CD4-positive, alpha-beta T cell treated with Interleukin-6 for 4 hours (primary cell): ENCODE measurements at regions not wholly inside any gene's neighbourhood (a gene's known extent, or its start where the extent isn't known, plus 50 kb on each side); places are given as distances from the start of the nearest gene placed in this dataset.

ENCODE experiments used
- DNase-seq: peaks from one replicate; pipeline ENCODE4 v3.0.0-alpha.2; 2020; ENCODE audit warnings: mixed read lengths

DNA sequence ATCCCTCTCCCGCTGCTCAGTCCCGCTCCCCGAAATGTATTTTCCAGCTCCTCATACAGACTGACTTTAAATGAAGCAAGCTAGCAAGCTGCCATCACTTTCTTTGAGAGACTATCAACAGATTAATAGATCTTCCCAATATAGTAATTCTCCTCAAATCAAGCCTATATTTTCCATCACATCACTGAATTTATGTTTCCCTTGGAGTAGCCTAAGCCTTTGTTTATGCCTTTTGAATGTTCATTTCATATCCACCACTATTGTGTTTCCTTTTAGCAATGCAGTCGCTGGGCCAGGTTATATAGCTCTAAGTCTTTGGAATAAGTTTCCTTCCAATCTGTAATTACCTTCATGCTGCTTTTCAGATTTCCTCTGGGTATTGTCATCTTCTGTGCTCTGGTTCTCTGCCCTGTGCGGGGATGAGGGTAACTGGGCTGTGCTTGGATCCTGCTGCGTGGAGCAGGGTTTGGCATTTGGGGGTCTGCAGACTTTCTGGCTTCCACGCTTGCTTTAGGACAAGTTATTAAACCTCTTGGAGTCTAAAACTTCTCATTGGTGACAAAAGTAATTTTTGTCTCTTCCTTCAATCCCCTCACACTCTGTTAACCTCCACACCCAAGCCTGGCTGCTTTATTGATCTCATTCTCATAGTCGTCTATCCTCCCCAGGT is 256.9 kb downstream of the DLEU7 start:
- no peak for DNase-seq

GRCh38 chr13:50587115-50587514 is 256.4 kb downstream of the DLEU7 start:
- DNase-seq = no peak

DNA sequence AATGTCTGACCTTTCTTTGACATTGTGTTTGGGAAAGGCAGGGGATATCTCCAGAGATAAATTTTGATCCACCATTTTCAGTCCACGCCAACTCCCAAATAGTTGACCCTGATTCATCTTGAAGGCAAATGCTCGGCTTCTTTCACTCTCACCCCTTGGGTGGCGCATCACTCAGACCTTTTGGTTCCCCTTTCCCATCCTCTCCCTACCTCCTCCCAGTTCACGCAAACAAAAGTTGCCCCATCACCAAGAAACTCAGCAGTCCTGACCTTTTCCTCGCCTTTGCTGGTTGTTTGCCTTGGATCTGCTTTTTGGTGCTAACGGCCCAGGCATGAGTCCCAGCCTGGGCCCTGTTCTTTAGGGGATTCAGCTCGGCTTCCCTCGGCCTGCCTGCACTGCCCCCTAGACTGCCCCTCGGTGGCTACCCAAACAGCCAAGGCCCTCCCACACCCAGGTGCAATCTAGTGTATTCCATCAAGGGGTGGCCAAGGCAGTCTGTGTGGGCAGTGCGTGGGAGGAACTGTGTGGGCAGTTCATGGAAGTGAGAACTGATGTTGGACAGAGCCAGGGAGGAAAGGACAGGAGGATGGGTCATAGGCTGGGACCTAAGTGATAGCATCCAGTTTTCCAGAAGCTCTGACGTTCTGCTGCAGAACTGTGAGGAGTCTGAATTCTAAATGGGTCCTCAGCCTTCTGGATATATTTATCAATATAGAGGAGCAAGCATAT is 255.7 kb downstream of the DLEU7 start:
- DNase-seq = no peak

DNA sequence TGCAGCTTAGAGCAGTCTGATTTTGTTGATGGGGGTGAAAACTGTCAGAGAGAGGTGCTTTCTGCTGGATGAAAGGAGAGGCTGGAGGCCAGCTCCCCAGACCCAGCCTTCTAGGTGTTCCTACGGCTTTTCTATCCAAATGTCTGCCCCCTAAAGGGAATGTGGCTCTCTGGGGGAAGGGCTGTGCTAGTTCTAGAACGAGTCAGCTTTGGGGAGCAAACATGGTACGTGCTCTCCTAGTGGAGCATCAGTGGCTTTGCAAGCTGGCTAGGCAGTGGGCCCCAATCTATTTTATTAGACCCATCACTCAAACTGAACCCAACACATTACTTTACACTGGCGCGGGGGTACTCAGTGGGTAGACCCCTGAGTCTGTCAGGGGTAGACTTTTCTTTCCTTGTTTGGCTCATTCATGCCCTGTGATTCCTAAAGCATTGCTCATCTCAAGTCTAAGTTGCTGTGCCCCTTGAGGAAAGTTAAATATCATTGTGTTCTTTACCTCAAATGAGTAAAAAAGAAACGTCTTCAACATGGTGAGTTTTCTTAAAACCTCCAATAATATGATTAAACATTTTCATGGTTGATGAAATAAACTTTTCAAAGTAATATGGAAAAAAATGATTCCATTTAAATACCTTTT is 254.9 kb downstream of the DLEU7 start:
- DNase-seq = no peak

DNA sequence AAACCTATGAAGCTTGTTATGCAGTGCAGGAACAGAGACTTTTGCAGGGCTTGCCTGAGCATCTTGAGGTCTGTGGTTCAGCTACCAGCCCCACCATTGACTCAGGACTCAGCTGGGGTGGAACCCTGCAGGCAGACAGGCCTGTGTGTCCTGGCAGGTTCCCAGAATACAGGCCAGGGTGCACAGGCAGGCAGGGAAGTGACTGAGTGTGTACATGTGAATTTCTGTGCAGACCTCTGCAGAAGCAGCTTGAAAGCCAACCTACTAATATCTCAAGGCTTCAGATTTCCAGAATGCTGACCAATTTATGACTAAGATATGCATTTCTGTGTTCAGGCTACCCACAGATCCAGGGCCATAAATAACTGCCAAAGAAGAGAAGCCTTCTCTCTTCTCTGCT is 254.4 kb downstream of the DLEU7 start:
- no peak for DNase-seq

DNA sequence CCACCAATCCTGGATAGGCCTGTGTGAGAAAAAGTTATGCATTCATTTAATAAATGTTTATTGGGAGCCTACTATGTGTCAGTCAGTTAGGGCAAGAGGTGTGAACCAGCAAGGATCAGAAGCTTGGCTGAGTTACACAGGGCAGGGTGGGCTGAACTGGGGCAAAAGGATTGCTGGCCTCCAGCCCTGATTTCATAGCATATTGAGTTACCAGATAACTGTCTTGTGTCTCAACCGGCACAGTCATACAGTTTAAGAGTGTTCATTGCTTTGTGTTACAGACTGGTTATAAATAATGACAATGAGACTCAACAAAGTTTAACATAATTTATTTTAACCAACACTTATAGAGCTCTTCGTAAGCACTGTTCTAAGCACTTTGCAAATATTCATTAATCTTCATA is 253.8 kb downstream of the DLEU7 start:
- no peak for DNase-seq

DNA sequence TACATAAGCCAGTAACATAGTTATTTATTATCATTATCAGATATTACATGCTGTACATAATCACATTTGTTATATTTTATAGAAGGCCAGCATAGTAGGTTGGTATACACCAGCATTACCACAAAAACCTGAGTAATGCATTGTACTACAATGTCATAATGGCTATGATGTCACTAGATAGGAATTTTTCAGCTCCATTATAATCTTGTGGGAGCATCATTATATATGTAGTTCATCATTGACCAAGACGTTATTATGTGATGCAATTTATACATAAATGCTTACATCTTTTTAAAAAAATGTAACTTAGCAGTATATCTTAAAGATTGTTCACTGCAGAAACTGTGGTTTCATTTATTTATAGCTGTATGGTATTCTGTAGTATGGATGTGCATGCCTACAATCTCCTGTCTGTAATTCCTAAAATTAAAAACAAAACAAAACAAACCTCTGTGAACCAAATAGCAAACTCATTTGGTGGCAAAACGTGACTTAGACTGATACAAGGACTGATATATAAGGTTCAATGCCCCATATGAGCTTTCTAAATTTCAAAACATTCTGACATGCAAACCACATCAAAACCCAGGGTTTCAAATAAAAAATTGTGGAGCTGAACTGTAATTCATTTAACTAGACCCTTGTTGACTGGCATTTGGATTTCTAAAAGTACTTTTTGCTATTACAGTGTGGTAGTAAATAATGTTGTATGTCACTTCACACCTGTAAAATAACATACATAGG is 250.9 kb downstream of the DLEU7 start:
- no peak for DNase-seq

GRCh38 chr13:50593207-50593606 is 250.3 kb downstream of the DLEU7 start:
- DNase-seq = no peak

- peak; percentile 28 for DNase-seq
These were observed 249.0 kb downstream of the DLEU7 start for GRCh38 chr13:50594276-50595051.

DNA sequence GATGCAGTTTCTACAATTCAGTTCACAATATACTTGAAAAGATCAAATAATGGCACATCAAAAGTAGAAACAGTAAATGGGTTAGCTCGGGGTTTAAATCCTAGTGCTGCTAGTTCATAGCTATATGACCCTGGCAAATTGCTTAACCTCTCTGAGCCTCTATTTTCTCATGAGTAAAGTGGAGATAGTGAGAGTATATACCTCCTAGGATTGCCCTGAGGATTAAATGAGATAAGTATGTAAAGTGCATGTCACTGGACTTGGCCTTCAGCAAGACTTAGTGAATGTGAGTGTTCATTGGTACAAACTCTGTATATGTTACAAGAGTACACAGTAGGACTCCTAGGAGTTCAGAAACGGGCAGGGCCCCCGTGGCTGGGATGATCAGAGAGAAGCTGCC is 248.3 kb downstream of the DLEU7 start:
- no peak for DNase-seq

DNA sequence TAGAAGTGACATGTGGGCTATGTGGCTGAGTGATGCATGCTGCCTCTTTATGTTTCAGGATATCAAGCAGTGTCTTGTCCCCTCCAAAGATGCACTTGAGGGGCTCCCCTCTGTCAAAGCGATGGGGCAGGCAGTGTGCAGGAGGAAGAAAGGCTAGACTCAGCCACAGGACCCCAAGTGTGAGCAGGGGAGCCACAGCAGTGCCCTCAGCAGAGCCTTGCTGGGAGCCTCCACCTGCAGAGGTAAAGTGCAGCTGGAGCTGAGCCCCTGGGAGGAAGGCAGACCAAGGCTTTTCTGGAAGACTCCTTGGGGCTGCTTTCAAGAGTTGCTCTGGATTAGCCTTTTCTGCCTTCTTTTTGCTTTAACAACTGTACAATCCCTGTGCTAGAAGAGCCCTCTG is 247.3 kb downstream of the DLEU7 start:
- no peak for DNase-seq

DNA sequence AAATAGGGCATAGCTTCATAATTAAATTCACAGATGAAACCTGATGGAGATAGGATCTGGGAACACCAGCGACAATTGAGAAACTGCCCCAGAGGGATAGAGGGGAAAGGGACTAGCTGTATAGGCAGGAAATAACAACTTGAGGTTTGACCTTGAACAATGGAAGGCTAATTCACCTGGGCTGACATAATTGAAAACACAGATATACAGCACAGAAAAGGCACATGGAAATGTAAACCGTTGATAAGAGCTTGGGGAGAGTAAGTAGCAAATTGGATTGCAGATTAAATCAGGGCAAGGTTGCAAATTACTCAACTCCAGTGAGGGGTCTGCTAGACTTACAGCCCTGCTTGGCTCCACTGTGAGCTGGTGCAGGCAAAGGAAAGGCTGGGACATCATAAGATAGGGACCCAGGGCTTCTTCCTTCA is 246.7 kb downstream of the DLEU7 start:
- DNase-seq = no peak

DNA sequence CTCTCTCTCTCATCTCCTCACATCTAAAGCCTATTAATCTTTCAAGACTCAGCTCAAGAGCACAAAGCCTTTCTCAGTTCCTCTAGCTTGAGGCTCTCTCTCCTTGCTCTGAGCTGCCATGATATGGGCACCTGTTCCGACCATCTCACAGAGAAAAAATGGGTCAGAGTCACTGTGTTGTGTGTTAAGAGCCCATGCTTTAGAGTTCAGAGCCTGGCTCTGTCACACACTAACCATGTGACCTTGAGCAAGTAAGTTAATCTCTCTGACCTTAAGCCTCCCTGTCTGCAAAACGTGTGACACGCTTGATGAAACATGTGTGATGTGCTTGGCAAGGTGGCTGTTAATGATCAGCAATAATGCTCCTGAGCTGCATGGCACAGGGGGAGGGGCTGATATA is 245.2 kb downstream of the DLEU7 start:
- no peak for DNase-seq

DNA sequence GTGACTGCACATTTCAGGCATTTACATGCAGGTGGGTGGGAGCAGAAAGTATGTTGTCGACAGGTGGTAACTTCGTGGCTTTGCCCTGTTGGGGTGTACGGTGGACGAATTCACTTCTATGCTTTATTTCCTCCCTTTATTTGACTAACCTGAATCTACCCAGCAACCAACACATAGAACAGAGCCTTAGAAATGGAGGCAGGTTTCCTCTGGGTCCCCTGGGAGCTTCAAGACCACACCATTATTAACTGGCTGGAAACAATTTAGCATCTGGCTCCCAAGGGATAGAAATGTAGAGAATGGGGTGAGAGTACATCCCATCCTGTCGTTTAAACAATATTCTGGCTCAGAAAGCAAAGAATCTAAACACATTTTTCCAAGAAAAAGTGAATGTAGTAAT is 244.4 kb downstream of the DLEU7 start:
- no peak for DNase-seq

DNA sequence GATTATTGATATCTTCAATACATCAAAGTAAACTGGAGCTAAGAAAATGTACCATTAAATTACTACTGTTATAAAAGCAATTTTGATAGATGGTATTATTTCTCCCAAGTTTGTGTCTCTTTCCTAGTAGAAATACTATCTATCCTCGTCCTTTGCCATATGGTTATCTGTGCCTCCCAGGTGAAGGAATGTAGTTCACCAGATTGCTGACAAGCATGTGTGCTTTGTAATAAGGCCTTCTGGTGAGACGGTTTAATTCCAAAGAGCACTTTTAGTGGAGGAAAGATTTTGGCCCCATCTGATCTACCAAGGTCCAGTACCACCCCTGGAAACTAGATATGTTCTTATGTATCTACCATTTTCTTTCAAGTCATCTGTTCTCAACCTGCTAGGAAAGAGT is 243.6 kb downstream of the DLEU7 start:
- no peak for DNase-seq

DNA sequence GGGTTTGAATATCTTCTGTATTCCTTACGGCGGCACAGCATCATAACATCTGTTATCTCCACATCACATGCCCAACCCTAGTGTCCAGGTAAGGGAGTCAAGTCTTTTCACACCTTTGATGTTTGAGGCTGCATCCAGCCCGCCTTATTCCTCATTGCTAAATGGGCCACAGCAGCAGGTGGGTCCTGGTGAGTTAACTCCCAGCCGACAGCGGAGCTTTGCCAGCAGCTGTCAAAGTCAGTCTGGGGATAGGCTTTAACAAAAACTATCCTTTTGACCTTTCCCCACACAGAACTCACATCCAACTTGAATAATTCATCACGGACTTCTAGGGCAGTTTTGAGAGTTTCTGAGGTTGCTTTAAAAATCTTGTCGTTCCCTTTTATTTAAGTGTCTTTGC is 235.1 kb downstream of the DLEU7 start:
- no peak for DNase-seq

DNA sequence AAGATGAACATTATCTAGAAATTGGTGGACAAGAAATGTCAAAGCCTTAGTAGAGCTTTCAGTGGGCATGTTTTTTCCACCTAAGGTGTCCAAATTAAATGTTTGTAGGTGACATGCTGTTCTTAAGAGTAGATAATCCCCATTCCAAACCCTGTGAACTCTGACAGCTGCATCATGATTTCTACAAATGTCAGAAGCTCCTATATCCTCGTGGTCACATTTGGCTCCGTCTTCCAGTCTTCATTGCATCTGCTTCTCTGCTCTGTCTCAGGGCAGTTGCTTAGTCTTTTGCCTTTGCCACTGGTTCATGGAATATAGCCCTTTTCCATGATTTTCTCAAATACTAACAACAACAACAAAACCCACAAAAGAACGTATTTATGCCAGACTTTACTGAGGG is 234.5 kb downstream of the DLEU7 start:
- DNase-seq = no peak

DNA sequence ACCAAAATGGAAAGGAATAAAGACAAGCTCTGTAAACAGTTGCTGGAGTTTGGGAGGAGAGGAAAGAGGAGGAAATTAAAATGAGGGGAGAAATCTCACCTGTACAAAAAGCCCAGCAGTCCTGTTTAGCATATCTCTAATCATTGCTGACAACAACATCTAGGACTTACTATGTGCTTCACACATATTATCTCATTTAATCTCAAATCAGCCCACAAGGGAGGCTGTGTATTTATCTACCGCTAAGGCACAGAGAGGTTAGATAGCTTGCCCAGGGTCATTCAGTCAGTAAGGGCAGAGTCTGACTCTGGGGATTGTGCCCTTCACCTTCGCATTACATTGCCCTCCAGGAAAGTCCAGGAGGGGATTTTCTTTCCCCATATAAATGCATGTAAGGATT is 233.3 kb downstream of the DLEU7 start:
- DNase-seq = no peak

DNA sequence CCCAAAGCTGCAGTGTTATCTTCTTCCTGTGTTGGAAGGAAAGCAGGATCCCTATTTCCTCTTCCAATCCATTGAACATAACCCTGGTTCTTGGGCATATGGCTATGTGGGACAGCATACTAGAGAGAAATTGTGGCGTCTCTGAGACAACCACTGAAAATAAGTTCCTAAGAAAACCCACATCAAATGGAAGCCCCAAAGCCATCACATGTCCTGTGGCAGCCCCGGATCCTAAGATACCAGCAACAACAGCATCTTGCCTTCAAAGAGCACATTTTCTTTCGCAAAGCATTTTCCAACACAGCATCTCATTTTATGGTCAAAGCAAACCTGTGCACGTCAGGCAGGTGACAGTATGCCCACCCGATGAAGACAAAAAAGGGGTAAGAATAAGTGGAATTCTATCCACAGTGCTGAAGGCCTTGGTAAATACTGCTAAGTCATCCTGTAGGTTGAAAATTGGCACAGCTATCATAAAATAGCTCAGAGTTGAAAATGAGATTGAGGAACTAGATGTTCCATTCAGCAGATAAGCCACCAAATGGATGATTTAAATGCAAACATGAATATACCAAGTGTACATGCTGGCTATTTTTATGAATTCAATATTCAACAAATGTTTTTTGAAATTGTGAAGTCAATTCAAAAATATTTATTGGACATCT is 232.2 kb downstream of the DLEU7 start:
- DNase-seq = no peak

GRCh38 chr13:50612717-50613116 is 230.8 kb downstream of the DLEU7 start:
- no peak for DNase-seq

DNA sequence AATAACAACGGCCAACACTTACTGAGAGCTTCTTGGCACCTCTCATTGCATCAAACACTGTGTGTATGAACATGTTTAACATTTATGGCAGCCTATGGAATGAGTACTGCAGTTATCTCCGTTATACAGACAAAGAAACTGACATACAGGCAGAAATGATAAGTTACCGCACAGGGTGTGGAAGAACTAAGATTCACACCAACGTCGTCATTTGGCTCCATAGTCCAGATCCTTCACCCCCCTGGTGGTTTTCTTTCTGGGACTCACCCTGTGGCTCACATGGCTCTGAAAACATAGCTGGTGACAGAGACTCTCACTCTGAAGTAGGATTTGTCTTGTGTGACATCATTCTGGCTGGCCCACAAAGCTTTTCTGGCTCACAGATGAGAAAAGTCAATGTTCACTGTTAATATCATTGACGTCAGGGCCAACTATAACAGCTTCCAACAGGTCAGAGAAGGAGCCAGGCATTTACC is 230.1 kb downstream of the DLEU7 start:
- no peak for DNase-seq

DNA sequence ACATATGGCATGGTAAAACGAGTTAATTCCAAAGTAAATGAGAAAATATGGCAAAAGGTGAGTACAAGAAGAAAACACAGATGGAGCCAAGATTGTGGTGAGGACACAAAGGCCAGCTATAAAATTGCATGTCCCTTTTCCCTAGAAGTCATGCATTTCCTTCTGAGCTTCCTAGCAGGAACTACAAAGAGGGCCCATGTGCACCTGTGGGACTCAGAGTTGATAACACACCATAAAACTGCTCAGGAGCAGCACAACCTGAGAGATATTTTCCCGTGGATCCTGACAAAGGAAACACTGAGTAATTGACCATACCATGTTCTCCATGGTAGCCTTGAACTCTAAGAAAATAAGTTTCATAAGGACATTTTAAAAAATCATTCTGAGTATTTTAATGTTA is 228.3 kb downstream of the DLEU7 start:
- no peak for DNase-seq
